HFFc6 (cell line): ENCODE measurements at regions not wholly inside any gene's neighbourhood (a gene's known extent, or its start where the extent isn't known, plus 50 kb on each side); places are given as distances from the start of the nearest gene placed in this dataset.

Experiments
- DNase-seq: peaks from one replicate; pipeline ENCODE4 v3.0.0-alpha.2; 2018
- H3K27ac Mint-ChIP-seq: 2 replicates; pipeline ENCODE4 v1.8.0; 2020; ENCODE audit warnings: mild to moderate bottlenecking, mixed read lengths
- H3K27me3 Mint-ChIP-seq: 2 replicates; pipeline ENCODE4 v1.8.0; 2021; ENCODE audit warnings: mild to moderate bottlenecking, moderate library complexity, mixed read lengths; ENCODE audit not compliant: insufficient read depth
- H3K36me3 Mint-ChIP-seq: 2 replicates; pipeline ENCODE4 v1.8.0; 2021; ENCODE audit warnings: low read depth, mixed read lengths
- H3K4me1 Mint-ChIP-seq: 2 replicates; pipeline ENCODE4 v1.8.0; 2020; ENCODE audit warnings: low read depth, mixed read lengths
- H3K4me3 Mint-ChIP-seq: 2 replicates; pipeline ENCODE4 v1.8.0; 2020; ENCODE audit warnings: mild to moderate bottlenecking, moderate library complexity, mixed read lengths
- H3K9me3 Mint-ChIP-seq: 2 replicates; pipeline ENCODE4 v1.8.0; 2020; ENCODE audit warnings: mild to moderate bottlenecking, mixed read lengths
- TF ChIP-seq, protein P1 (sequence below): fragments of 200-600 bp; sonication (generic); IDR thresholded peaks from 2 replicates; pipeline ENCODE4 v1.5.0; 2021; ENCODE audit warnings: antibody characterized with exemption, mild to moderate bottlenecking

DNA sequence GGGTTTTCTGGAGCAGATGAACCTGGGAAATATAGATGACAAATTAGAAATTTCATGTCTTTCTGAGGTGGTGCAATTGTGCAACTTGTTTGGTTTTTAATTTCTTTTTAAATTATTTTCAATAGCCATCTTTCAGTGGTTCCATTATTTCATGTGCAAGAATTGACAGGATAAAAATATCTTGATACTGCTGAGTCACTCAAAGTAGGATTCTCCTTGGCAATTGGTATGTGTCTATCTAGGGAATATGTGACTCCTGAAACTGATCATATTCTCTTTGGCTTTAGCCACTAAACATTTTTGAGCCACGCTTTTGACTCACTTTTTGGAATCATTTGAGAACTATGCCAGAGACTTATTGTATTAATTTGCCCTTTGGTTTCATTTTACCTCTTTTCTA lies 331.5 kb downstream of the KCNA4 start:
- H3K27me3 Mint-ChIP-seq, result no peaks in the 10 kb centered on the region
- no peaks in the 10 kb centered on the region for H3K4me1 Mint-ChIP-seq
- no peak overlapping the region for H3K27ac Mint-ChIP-seq
- peaks cover 48% of the 10 kb centered on the region for H3K9me3 Mint-ChIP-seq
- H3K4me3 Mint-ChIP-seq, result no peak overlapping the region
- no peak for DNase-seq
- TF ChIP-seq, protein P1, sequence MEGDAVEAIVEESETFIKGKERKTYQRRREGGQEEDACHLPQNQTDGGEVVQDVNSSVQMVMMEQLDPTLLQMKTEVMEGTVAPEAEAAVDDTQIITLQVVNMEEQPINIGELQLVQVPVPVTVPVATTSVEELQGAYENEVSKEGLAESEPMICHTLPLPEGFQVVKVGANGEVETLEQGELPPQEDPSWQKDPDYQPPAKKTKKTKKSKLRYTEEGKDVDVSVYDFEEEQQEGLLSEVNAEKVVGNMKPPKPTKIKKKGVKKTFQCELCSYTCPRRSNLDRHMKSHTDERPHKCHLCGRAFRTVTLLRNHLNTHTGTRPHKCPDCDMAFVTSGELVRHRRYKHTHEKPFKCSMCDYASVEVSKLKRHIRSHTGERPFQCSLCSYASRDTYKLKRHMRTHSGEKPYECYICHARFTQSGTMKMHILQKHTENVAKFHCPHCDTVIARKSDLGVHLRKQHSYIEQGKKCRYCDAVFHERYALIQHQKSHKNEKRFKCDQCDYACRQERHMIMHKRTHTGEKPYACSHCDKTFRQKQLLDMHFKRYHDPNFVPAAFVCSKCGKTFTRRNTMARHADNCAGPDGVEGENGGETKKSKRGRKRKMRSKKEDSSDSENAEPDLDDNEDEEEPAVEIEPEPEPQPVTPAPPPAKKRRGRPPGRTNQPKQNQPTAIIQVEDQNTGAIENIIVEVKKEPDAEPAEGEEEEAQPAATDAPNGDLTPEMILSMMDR, result no peak
- H3K36me3 Mint-ChIP-seq, result no peaks in the 10 kb centered on the region

DNA sequence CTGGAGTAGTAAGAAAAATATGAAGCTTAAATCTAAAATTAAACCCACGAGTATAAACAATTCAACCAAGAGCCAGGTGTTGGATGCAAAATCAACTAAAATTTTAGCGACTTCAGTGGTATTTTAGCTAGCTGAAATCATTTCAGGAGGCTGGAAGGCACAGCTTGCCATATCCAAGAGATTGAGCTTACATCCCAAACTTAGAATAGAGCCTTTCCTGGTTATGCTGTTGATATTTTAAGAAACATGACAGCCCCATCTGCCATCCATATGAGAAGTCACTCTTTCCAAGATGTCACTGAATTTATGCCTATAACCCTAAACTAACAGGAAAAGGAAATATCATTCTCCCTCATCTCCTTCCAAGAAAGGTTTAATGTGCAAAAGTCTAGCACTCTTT lies 334.0 kb downstream of the KCNA4 start:
- Mint-ChIP-seq H3K4me1 (no peaks in the 10 kb centered on the region), H3K27ac (no peak overlapping the region), H3K27me3 (no peaks in the 10 kb centered on the region), H3K4me3 (no peak overlapping the region), H3K9me3 (peaks cover 45% of the 10 kb centered on the region), H3K36me3 (no peaks in the 10 kb centered on the region)
- no peak for DNase-seq
- TF ChIP-seq, protein P1, result no peak

DNA sequence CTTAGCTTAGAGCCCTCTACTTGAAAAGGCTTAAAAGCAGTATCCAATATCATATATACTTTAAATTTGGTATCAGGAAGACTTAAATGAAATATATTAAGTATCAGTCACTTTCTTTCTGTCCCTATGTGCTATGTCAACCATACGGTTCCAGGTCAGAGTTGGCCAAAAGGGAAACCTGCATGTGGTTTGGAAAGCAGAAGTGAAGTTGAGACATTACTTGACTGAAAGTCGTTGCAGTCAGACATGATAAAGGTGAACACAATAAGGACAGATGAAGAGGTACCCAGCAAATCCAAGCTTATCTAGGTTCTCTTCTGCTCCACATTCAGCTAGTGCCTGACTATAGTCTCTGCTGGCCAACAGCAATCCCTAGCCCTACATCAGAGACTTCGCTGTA lies 336.8 kb downstream of the KCNA4 start:
- H3K27ac Mint-ChIP-seq, result no peak overlapping the region
- TF ChIP-seq, protein P1, result no peak
- no peaks in the 10 kb centered on the region for H3K36me3 Mint-ChIP-seq
- no peaks in the 10 kb centered on the region for H3K27me3 Mint-ChIP-seq
- DNase-seq, result no peak
- no peak overlapping the region for H3K4me3 Mint-ChIP-seq
- no peaks in the 10 kb centered on the region for H3K4me1 Mint-ChIP-seq
- H3K9me3 Mint-ChIP-seq, result peaks cover 43% of the 10 kb centered on the region

DNA sequence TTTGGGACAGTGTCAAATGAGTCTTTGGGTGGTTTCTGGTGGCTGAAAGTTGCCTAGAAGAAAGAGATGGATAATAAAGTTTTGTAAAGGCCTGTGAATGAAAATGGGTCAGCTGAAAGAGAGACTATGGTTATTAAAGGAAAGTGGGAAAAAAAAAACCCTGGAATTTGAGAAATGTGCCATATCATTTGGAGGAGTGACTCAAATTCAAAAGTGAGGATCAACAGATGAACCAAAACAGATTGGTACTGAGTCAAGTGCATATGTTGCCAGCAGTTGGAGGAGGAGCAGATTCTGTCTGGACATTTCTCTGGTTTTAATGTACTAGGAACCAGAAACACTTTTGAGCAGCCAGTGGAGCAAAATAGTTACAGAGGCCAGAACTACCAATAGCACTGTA lies 339.8 kb downstream of the KCNA4 start:
- Mint-ChIP-seq H3K36me3 (no peaks in the 10 kb centered on the region), H3K9me3 (peaks cover 44% of the 10 kb centered on the region), H3K4me3 (no peak overlapping the region), H3K27me3 (no peaks in the 10 kb centered on the region), H3K4me1 (no peaks in the 10 kb centered on the region), H3K27ac (no peak overlapping the region)
- no peak for DNase-seq
- TF ChIP-seq, protein P1, result no peak

DNA sequence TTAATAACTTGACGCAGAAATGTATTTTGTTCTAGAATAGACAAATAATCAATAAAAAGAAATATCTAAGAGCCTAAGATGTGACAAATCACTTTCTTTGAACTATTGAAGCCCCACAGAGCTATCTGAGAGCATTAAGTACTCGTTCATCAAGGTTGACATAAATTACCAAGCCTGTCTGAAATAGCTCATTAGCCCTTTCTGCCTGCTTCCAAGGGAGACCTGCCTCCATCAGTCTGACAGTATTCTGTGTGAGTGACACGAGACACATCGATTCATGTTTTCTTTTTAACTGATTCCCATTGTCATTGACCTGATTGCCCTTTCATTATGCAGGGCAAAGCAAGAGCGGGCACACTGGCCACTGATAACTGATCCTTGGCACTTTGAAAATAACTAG lies 347.5 kb downstream of the KCNA4 start:
- Mint-ChIP-seq H3K4me1 (no peaks in the 10 kb centered on the region), H3K27me3 (no peaks in the 10 kb centered on the region), H3K4me3 (no peak overlapping the region), H3K27ac (no peak overlapping the region), H3K9me3 (peaks cover 62% of the 10 kb centered on the region), H3K36me3 (0 out of 2 replicates have a peak, but pooled peaks cover 4% of the 10 kb centered on the region)
- TF ChIP-seq, protein P1, result no peak
- no peak for DNase-seq

DNA sequence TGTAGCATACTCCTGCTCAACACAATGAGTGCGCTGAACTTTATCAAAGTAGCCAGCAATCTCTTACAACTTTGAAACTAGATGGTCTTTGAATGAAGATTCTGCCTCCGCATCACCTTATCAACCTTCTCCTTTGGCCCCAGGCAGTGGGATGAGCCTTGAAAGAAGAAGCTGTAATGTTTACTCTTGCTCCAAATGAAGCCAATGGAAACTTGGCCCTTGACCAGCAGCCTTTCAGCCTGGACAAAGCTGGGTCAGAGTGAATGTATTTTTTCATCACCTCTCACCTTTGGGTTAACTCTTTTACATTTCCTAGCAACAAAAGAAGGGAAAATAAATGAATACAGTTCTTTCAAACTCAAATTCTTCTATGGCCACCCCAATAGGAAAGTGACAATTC lies 359.1 kb downstream of the KCNA4 start:
- Mint-ChIP-seq H3K27me3 (no peaks in the 10 kb centered on the region), H3K4me3 (no peak overlapping the region), H3K4me1 (no peaks in the 10 kb centered on the region), H3K36me3 (no peaks in the 10 kb centered on the region), H3K9me3 (peaks cover 38% of the 10 kb centered on the region), H3K27ac (no peak overlapping the region)
- DNase-seq, result no peak
- TF ChIP-seq, protein P1, result no peak
